Breast epithelium (tissue), 3 donors: ENCODE measurements at regions not wholly inside any gene's neighbourhood (a gene's known extent, or its start where the extent isn't known, plus 50 kb on each side); places are given as distances from the start of the nearest gene placed in this dataset.

Experiments
- POLR2AphosphoS5 ChIP-seq, 3 donors: sonication (generic); formaldehyde crosslinking; IDR thresholded peaks; one replicate each; pipeline ENCODE4 v1.6.1; 2017; ENCODE audit warnings: antibody characterized with exemption in 3 of 3
- TF ChIP-seq, protein P1 (sequence below), 3 donors: fragments of 450-650 bp; IDR thresholded peaks; one replicate each; pipeline ENCODE4 v1.5.1; 2016 to 2017; ENCODE audit warnings: antibody characterized with exemption in 3 of 3, mild to moderate bottlenecking in 3 of 3, moderate library complexity in 3 of 3

DNA sequence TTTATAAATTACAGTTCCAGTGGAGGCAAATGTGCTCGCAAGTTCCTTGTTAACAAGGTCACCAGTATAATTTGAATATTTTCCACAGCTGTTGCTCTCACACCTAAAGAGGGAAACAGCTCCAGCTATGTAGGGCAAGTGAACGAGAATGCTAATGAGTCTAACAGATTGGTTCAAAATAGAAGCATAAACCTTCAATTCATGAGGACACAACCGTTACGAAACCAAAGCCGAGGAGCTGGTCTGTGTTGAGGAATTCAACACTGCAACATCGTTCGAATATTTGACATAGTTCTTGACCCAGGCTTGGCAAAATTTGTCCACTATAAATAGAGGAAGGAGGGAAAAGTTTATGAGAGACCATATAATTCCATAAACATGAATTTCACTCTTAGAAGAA lies 161.3 kb downstream of the KLF6 start:
- TF ChIP-seq, protein P1, sequence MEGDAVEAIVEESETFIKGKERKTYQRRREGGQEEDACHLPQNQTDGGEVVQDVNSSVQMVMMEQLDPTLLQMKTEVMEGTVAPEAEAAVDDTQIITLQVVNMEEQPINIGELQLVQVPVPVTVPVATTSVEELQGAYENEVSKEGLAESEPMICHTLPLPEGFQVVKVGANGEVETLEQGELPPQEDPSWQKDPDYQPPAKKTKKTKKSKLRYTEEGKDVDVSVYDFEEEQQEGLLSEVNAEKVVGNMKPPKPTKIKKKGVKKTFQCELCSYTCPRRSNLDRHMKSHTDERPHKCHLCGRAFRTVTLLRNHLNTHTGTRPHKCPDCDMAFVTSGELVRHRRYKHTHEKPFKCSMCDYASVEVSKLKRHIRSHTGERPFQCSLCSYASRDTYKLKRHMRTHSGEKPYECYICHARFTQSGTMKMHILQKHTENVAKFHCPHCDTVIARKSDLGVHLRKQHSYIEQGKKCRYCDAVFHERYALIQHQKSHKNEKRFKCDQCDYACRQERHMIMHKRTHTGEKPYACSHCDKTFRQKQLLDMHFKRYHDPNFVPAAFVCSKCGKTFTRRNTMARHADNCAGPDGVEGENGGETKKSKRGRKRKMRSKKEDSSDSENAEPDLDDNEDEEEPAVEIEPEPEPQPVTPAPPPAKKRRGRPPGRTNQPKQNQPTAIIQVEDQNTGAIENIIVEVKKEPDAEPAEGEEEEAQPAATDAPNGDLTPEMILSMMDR (IDR thresholded peaks at IDR 0.05), result no peak
- TF ChIP-seq POLR2AphosphoS5 (IDR thresholded peaks at IDR 0.05), result peak in 1 of 3 donors; percentile 36
